HG03565 (cell line): ENCODE measurements at regions not wholly inside any gene's neighbourhood (a gene's known extent, or its start where the extent isn't known, plus 50 kb on each side); places are given as distances from the start of the nearest gene placed in this dataset.
"Not testable (repeated sequence)": the region's sequence is repeated elsewhere in the genome, so short reads cannot be mapped to it uniquely, and the experiment has no call there.

Experiments
- ATAC-seq: cut with Tn5 transposase; IDR thresholded peaks from one replicate; pipeline ENCODE4 v1.9.1; 2021; ENCODE audit warnings: mild to moderate bottlenecking, moderate library complexity; ENCODE audit not compliant: unreplicated experiment

DNA sequence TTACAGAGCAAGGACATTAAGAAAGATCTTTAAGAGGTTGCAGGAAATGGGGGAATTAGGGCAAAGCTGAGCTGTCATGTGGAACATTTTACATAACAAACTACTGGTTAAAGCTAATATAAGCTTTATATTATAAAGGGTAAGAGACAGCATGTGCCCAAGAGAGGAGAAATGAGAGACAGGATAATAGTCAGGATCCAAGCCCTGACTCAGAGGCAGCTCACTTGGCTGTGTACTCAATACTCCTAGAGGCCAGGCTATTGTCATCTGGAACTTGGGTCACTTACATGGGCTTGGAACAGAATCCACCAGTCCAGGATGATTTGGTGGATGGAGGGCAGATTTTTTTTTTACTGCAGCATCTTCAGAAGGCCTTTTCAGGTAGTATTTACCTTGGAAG is 418.6 kb upstream of the ZMIZ1 start:
- no peak for ATAC-seq

DNA sequence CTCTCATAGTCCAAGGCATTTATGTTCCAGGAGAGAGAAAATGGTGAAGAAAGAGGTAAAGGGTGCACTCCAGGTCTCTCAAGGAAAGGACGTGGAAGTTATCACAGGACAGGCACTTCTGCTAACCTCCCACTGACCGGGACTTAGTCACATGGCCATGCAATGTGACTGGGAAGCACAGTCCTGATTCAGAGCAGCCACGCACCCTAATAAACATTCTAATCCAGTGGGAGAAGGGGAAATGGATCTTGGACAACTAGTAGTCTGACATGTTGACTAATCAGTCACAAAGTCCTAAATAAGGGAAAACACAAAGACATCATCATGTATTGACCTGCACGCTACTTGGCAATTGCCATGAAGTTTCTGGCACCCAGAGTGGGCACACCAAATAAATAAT is 417.5 kb upstream of the ZMIZ1 start:
- no peak for ATAC-seq

GRCh38 chr10:78653555-78653954 is 415.2 kb upstream of the ZMIZ1 start:
- no peak for ATAC-seq

- no peak for ATAC-seq
These were observed 414.6 kb upstream of the ZMIZ1 start for GRCh38 chr10:78654047-78654590.

GRCh38 chr10:78655979-78656378 is 412.8 kb upstream of the ZMIZ1 start:
- no peak for ATAC-seq

- ATAC-seq: no peak
These were observed 412.2 kb upstream of the ZMIZ1 start for GRCh38 chr10:78656417-78657162.

DNA sequence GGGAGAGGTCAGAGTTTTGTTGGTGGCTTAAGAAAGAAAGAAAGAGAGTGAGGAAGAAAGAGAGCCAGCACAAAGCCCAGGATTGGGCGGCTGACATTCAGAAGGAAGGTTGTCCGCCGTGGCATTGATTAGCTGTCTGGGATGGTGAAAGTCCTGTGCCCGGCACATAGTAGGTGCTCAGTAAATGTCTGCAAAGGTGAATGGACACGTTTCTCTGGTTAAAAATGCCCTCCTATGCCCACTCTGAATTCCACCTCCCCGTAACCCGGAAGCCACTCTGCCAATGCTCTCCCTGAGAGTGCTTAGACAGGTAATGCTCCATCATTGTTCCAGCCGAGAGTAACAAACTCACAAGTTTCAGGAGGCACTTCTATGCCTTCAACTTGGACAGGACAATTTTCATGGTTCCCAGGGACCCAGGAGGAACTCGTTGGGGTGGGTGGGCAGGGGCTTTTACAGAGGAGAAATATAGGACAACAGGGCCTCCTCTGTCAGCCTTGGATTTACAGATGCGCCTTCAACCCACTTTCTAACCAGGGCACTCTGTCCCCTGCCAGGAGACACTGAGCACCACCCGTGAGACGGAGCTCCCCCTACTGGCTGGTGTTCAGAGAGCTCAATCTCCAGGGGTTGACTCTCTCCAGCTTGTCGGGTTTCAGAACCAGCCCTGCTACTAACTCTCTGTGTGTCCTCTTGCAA is 411.5 kb upstream of the ZMIZ1 start:
- no peak for ATAC-seq

DNA sequence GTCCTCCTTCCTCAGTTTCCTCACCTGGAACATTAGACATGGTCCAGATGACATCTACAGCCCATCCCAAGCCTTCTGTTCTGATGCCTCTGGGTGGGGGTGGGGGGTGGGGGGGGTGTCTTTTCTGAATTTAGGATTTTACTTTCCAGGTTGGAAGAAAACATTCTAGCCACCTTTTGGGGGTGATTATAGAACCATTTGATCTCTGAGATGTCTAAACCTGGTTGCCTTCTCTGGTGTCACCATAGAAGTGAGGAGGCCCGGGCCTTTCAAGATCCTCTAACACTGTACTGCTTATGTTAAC is 411.0 kb upstream of the ZMIZ1 start:
- no peak for ATAC-seq

- ATAC-seq: peak; percentile 57
These were observed 409.8 kb upstream of the ZMIZ1 start for GRCh38 chr10:78658645-78659597.

GRCh38 chr10:78659598-78659967 is 409.2 kb upstream of the ZMIZ1 start:
- no peak for ATAC-seq

DNA sequence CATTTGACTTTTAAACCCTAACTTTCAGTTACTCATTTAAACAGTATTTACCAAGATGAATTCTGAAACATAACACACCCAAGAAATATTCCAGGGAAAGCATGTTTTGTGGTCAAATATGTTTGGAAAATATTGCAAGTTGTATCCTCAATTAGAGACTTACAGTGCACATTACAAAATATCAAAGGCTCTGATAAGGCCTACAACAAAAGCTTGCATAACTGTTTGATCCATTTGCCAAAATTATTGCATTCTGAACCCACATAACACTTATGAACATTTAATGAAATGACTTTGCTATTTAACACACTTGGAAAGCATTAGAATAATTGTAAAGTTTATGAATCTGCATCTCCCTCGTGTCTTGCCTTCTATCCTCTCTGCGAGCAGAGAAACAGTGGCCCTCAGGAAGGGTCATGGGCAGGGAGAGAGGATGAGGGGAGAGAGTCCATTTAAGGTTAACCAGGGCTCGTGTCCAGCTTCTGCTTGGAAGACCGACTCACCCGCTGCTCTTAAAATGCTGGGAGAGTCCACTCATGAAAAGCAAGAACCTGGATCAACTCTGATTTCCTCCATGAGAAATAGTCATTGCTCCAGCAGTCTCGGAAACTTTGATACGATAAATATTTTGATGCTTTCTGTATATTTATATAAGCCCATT is 408.2 kb upstream of the ZMIZ1 start:
- ATAC-seq: no peak

- ATAC-seq: no peak
These were observed 405.0 kb upstream of the ZMIZ1 start for GRCh38 chr10:78663721-78664120.

DNA sequence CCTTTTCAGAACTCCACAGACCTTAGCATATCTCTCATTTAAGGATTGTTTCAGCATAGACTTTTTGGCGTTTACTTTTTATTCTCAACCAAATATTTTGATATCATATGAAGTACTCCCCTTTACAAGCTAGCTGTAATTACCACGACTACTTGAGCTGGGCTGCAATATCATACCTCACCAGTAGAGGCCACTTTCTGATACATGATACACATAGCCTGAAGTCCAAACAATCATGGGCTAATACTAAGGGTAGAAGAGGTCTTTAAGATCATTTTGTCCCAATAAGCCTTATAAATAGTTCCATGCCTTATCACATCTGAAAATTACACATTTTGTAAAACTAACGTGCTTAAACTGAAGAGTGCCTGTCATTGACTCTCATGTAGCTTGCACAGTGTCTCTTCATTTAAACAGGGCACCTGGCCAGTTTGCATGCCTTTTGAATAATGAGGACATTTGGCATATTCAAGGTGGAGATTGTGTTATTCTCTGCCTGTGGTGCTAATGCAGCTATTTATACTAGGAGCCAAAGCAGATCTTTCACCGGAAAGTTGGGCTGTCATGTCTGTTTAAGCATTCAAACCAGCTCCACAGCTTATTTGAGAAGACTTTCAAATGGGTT is 403.7 kb upstream of the ZMIZ1 start:
- no peak for ATAC-seq

GRCh38 chr10:78672918-78673317 is 395.8 kb upstream of the ZMIZ1 start:
- ATAC-seq: no peak

- ATAC-seq: not testable (repeated sequence)
These were observed 387.6 kb upstream of the ZMIZ1 start for GRCh38 chr10:78681141-78681540.

GRCh38 chr10:78681986-78682385 is 386.8 kb upstream of the ZMIZ1 start:
- not testable (repeated sequence) for ATAC-seq

DNA sequence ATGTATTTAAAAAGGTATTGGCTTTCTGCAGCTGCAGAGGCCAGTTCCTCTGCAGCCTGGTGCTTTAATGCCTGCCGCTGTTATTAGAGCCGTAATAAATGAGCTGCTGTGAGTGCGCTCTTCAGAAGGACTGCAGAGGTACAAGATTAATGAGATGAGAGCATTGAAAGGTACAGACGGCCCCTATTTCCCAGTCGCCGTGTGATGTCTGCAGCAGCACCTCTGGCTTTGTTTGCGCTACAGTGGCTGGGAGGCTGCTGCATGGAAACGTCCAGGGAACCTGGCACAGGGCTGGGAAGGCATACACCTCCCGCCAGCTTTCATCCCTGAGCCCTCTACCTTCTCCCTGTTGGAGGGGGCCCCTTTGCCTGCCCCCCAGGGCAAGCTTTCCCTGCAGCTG is 383.8 kb upstream of the ZMIZ1 start:
- no peak for ATAC-seq

DNA sequence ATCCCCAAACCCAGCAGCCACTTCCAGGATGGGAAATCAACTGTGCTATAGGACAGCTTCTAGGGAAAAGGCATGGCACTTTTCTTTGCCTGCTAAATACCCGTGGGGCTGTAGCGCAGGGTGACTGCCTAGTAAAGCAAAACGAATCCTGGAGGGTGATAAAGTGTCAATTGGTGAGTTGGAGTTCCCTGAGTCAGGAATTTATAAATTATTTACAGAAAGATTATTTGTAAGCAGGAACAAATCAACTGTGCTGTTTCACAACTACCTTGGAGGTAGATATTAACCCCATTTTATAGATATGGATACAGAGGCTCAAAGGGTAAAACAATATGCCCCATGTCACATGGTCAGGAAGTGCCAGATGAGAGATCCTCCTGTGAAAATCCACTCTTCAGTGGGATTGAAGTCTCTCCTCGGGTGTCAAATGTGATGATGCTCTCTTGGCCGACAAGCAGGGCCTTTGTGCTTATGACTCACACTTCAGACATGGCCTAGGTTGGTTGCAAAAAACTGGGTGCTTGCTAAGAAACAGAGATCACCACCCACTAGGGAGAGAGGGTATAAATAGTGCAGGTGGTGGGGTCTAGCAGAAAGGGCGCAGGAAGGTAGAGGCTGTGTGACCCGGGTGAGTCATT is 383.2 kb upstream of the ZMIZ1 start:
- ATAC-seq: no peak

DNA sequence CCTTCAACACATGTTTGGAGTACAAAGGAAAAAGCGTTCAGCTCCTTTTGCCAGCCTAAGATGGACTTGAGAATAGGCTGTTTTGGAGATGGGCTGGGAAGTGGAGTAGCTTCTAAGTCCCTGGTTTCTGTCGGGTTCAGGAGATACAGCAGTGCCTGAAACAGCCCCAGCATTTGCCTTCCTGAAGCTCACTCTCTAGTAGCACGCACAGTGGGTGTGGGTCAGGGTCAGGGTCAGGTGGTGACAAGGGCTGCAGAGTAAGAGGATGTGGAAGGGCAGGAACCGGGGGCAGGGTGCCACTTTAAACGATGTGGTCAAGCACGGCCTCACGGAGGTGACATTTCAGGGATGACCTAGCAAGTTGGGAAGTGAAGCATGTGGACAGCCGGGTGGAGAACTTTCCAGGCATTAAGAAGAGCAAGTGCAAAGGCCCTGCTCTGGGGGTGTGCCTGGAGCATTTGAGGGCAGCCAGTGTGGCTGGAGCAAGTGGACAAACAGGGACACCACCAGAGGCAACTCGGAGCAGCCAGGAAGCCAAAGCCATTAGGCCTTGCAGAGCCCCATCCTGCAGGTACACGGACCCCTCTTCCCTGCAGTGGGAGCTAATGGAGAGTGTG is 382.2 kb upstream of the ZMIZ1 start:
- no peak for ATAC-seq

GRCh38 chr10:78687626-78688025 is 381.1 kb upstream of the ZMIZ1 start:
- ATAC-seq: no peak
